ENCODE measurements at regions not wholly inside any gene's neighbourhood (a gene's known extent, or its start where the extent isn't known, plus 50 kb on each side); places are given as distances from the start of the nearest gene placed in this dataset.

DNA sequence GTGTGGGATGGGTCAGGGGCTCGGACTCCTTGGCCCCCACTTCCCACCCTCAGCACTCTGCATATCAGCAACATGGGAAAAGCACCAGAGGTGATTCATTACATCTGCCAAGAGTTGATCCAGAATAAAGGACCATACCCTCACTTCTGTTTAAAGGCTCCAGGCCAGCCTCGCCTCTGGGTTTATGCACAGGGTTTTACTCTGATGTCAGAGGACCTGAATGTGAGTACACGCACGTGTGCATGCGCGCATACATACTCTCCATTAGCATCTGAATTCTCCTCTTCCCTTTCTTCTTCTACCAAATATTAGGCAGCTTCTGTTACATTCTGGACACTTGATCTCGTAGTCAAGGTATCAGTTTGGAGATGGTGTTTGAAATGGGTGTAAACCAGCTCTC is 114.7 kb upstream of the SPTLC3 start:
- TF ChIP-seq, protein P1, sequence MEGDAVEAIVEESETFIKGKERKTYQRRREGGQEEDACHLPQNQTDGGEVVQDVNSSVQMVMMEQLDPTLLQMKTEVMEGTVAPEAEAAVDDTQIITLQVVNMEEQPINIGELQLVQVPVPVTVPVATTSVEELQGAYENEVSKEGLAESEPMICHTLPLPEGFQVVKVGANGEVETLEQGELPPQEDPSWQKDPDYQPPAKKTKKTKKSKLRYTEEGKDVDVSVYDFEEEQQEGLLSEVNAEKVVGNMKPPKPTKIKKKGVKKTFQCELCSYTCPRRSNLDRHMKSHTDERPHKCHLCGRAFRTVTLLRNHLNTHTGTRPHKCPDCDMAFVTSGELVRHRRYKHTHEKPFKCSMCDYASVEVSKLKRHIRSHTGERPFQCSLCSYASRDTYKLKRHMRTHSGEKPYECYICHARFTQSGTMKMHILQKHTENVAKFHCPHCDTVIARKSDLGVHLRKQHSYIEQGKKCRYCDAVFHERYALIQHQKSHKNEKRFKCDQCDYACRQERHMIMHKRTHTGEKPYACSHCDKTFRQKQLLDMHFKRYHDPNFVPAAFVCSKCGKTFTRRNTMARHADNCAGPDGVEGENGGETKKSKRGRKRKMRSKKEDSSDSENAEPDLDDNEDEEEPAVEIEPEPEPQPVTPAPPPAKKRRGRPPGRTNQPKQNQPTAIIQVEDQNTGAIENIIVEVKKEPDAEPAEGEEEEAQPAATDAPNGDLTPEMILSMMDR (IDR thresholded peaks at IDR 0.05) = no peak
- TF ChIP-seq EP300 (IDR thresholded peaks at IDR 0.05) (no peak), POLR2A (IDR thresholded peaks at IDR 0.05; ENCODE audit: low read depth) (no peak)
